ENCODE measurements at regions not wholly inside any gene's neighbourhood (a gene's known extent, or its start where the extent isn't known, plus 50 kb on each side); places are given as distances from the start of the nearest gene placed in this dataset.

DNA sequence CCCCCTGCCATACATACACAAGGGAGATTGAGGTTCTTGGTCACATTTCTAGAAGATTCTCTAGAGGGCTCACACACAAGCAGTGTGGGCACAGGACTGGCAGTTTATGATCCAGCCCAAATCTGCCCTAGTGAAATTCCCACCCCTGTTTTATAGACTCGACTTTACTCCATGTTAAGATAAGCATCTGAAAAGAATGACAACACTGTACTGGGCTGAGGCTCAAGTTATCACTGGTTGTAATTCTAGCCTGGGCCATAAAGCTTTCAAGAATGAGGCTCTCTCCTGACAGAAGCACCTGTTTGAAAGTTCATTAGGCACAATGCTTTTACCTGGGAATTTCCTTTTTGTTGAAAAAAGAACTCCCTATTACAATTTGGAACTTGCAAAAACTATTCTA, 195.6 kb upstream of the GLI3 start:
- TF ChIP-seq, protein P1, sequence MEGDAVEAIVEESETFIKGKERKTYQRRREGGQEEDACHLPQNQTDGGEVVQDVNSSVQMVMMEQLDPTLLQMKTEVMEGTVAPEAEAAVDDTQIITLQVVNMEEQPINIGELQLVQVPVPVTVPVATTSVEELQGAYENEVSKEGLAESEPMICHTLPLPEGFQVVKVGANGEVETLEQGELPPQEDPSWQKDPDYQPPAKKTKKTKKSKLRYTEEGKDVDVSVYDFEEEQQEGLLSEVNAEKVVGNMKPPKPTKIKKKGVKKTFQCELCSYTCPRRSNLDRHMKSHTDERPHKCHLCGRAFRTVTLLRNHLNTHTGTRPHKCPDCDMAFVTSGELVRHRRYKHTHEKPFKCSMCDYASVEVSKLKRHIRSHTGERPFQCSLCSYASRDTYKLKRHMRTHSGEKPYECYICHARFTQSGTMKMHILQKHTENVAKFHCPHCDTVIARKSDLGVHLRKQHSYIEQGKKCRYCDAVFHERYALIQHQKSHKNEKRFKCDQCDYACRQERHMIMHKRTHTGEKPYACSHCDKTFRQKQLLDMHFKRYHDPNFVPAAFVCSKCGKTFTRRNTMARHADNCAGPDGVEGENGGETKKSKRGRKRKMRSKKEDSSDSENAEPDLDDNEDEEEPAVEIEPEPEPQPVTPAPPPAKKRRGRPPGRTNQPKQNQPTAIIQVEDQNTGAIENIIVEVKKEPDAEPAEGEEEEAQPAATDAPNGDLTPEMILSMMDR (IDR thresholded peaks at IDR 0.05; ENCODE audit: low read depth, low read length, missing control alignments): no peak

DNA sequence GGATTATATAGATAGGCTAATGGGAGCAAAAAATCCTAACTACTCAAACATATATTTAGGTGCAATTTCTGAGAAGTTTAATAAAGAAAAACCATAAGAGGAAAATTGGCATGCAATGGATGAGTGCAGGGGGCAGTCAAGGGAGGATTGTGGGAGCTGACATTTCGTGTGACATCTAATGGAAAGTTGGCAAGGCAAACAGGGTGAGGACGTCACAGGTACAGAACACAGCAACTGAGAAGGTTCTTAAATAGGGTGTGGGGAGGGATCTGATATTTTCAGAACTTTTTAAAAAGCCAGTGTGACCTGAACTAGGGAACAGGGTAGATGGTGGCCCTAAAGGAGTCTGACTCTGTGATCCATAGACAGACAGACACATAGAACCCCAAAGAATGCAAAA, 194.9 kb upstream of the GLI3 start:
- no peak overlapping the region for H3K4me3 ChIP-seq (ENCODE audit: low read depth, low read length)
- TF ChIP-seq, protein P1 (IDR thresholded peaks at IDR 0.05; ENCODE audit: low read depth, low read length, missing control alignments): no peak
- DNase-seq (ENCODE audit: low read depth): no peak

More for the DNA sequence above, 195.6 kb upstream of the GLI3 start:
- H3K4me3 ChIP-seq (ENCODE audit: low read depth, low read length): no peak overlapping the region
- DNase-seq (ENCODE audit: low read depth): no peak

DNA sequence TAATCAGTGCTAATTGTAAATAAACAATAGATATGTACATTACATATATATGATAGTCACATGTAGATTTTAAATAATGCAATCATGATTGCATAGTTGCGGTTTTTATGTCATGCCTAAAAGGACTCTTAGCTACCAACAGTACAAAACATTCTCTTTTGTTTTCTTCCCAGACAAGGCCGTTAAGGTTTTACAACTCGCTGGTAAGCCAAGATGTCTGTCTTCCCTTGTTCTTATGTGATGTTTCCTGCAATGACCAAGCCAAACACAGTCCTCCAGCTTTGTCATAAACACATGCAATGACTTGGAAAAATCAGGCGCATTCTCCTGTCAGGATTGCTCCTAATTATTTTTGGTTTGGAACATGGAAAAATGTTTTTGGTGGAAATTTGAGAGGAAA, 192.3 kb upstream of the GLI3 start:
- no peak overlapping the region for H3K4me3 ChIP-seq (ENCODE audit: low read depth, low read length)
- TF ChIP-seq, protein P1 (IDR thresholded peaks at IDR 0.05; ENCODE audit: low read depth, low read length, missing control alignments): no peak
- DNase-seq (ENCODE audit: low read depth): no peak

DNA sequence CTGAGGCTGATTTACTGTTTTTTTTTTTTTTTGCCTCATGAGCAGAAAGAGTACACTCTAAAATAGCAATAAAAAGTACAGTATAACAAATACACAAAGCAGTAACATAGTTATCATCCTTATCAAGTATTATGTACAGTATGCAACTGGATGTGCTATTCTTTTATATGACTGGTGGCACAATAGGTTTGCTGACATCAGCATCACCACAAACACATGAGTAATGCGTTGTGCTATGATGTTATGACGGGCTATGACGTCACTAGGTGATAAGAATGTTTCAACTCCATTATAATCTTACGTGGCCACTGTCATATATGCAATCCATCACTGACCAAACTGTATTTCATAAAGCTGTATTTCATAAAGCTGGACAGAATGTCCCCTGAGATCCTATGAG, 189.2 kb upstream of the GLI3 start:
- no peak overlapping the region for H3K4me3 ChIP-seq (ENCODE audit: low read depth, low read length)
- TF ChIP-seq, protein P1 (IDR thresholded peaks at IDR 0.05; ENCODE audit: low read depth, low read length, missing control alignments): no peak
- DNase-seq (ENCODE audit: low read depth): no peak

DNA sequence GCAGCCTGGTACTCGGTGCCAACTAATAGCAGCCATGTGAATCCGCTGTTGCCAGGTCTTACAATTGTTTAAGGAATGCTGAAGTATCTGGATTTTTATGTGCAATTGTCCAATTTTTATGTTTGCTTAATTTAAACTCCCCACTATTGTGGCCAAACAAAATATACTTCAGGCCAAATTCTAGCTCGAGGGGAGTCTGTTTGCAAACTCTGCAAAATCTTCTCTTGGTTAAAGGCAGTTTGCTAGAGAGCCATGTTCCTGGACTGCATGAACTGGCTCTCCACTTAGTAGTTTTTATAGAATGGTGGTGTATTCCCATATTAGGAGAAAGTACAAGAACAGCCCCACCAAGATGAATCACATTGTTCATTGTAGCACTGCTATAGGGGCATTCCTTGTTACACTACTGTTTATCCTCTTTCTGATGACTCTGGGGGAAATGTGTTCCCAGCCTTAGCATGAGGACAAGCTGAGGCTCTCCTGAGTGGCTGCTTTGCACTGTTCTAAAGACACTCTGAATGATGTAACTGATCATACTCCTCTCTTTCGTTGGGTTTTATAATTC, 178.0 kb upstream of the GLI3 start:
- no peak for DNase-seq (ENCODE audit: low read depth)
- H3K4me3 ChIP-seq (ENCODE audit: low read depth, low read length): no peak overlapping the region
- TF ChIP-seq, protein P1 (IDR thresholded peaks at IDR 0.05; ENCODE audit: low read depth, low read length, missing control alignments): no peak

DNA sequence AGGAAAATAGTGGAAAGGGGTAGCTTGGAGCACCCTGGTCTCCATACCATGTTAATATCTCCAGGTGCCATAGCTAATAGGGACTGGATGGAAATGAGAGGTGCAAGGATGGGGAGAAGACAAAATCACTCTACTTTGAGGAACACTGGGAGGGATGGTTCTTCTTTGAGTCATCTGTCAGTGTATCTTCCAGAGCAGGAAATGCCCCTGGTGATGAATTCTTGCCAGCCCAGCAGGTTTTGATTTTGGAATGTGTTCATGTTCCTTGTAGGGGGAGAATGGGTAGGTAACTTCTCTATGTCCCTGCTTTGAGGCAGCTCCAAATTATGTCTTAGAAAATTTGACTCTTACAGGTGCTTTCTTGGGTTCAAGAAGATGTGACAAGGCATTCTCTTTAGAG, 177.0 kb upstream of the GLI3 start:
- no peak overlapping the region for H3K4me3 ChIP-seq (ENCODE audit: low read depth, low read length)
- TF ChIP-seq, protein P1 (IDR thresholded peaks at IDR 0.05; ENCODE audit: low read depth, low read length, missing control alignments): no peak
- no peak for DNase-seq (ENCODE audit: low read depth)

DNA sequence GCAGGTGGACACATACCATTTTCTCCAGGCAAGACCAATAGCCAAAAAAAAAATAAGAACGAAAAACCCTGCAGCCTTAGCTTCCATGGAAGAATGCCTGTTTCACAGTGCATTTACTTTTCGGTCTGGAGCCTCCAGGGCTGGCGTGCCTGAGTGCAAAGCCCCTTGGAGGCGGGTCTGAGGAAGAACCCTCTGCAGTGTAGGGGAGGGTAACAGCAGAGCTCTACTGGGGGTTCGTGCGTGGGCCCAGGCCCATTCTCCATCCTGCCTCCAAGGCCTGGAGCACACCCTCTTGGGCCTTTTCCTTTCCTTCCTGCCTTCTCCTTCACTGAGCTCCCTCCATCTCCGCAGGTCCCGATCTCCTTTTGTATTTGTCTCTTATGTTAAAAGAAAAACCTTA, 172.3 kb upstream of the GLI3 start:
- TF ChIP-seq, protein P1 (IDR thresholded peaks at IDR 0.05; ENCODE audit: low read depth, low read length, missing control alignments): no peak
- DNase-seq (ENCODE audit: low read depth): no peak
- no peak overlapping the region for H3K4me3 ChIP-seq (ENCODE audit: low read depth, low read length)

Measured in GM12864 (cell line).